Spleen (tissue), 7 donors: ENCODE measurements at regions not wholly inside any gene's neighbourhood (a gene's known extent, or its start where the extent isn't known, plus 50 kb on each side); places are given as distances from the start of the nearest gene placed in this dataset.
A peak's percentile ranks its signal among the peaks of the same experiment; 100 is the strongest.

Source experiments
- POLR2A ChIP-seq, 3 donors: fragments of 450-650 bp; IDR thresholded peaks; one replicate each; pipeline ENCODE4 v1.5.1; 2017; ENCODE audit warnings: antibody characterized with exemption in 3 of 3, mild to moderate bottlenecking in 1 of 3
- TF ChIP-seq, protein P1 (sequence below), 11 experiments: fragments of 200-600 bp in 7 of 11; fragments of 450-650 bp in 4 of 11; sonication (generic) in 4 of 11; IDR thresholded peaks in 8 of 11; conservative IDR thresholded peaks in 3 of 11; 1 replicate in 7 of 11; 2 replicates in 4 of 11; pipeline versions ENCODE4 v1.4.0 to v1.8.0; 2016 to 2021; ENCODE audit warnings: antibody characterized with exemption in 11 of 11, inconsistent platforms in 4 of 11, mild to moderate bottlenecking in 1 of 11
- donor health status: DM: no; HTN: no; CAD: no; lungs with moderate emphysema.
- donor health status: DM: no; HTN: no; CAD: no.
- donor health status: DM: no; HTN: no; CAD: no.

DNA sequence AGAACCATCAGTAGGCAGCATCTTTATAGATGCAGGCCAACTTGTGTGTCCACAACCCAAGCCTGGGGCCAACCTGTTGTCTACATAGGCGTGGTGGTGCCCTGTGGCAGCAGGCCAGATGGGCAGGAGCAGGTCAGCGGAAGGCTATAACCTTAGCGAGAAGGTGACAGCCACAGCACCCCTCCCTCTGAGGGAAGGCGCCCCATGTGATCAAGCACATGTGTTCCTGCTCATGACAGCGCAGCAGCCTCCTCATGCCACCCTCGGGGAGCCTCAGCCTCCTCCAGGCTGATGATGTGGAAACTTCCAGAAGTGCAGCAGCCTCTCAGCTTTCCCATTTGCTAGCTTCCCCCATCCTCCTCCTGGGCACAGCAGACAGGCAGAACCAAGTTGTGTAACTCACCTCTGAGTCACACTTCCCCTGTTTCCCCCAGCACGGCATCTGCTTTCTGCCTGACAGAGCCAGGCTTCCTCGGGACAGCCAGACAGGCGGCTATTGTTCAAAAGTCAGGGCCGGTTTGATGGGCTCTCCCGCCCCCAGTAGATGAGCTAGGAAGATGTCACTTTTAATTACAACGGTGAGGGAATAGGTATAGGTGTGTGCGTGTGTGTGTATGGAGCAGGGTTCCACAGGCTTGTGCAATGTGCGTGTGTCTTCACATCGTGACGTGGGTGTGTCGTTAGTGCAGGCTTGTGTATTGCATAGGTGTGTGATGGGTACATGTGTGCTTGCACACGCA is 312.0 kb upstream of the ZMIZ1 start:
- TF ChIP-seq, protein P1, sequence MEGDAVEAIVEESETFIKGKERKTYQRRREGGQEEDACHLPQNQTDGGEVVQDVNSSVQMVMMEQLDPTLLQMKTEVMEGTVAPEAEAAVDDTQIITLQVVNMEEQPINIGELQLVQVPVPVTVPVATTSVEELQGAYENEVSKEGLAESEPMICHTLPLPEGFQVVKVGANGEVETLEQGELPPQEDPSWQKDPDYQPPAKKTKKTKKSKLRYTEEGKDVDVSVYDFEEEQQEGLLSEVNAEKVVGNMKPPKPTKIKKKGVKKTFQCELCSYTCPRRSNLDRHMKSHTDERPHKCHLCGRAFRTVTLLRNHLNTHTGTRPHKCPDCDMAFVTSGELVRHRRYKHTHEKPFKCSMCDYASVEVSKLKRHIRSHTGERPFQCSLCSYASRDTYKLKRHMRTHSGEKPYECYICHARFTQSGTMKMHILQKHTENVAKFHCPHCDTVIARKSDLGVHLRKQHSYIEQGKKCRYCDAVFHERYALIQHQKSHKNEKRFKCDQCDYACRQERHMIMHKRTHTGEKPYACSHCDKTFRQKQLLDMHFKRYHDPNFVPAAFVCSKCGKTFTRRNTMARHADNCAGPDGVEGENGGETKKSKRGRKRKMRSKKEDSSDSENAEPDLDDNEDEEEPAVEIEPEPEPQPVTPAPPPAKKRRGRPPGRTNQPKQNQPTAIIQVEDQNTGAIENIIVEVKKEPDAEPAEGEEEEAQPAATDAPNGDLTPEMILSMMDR (IDR thresholded peaks at IDR 0.05 in 8 of 11, conservative IDR thresholded peaks at IDR 0.05 in 3 of 11): peak in 2 of 11 experiments; percentile 25 to 37
- TF ChIP-seq POLR2A (IDR thresholded peaks at IDR 0.05): no peak
